GM12875 (cell line): ENCODE measurements at regions not wholly inside any gene's neighbourhood (a gene's known extent, or its start where the extent isn't known, plus 50 kb on each side); places are given as distances from the start of the nearest gene placed in this dataset.

ENCODE experiments used
- H3K4me3 ChIP-seq: one replicate; pipeline ENCODE4 v1.5.1; 2011; ENCODE audit warnings: low read depth, low read length, control low read depth
- TF ChIP-seq, protein P1 (sequence below): IDR thresholded peaks from 2 replicates; pipeline ENCODE4 v1.5.1; 2011; ENCODE audit warnings: low read depth, mild to moderate bottlenecking, control low read depth, inconsistent platforms, low read length, moderate library complexity, borderline replicate concordance; ENCODE audit not compliant: insufficient read depth

DNA sequence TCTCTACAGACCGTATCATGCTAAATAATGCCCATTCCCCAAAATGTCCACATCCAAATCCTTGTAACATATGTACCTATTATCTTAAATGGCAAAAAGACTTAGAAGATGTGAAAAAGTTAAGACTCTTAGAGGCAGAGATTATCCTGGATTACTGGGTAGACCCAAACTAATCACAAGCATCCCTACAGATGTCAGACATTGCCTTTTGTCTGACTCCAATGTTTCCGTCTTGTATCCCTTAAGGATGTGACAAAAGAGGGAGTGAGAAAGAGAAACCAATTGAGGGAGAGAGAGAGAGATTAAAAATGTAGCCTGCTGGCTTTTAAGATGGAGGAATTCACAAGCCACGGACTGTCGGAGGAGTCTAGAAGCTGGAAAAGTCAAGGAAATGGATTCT, 401.9 kb upstream of the FSTL5 start:
- no peak overlapping the region for H3K4me3 ChIP-seq
- TF ChIP-seq, protein P1, sequence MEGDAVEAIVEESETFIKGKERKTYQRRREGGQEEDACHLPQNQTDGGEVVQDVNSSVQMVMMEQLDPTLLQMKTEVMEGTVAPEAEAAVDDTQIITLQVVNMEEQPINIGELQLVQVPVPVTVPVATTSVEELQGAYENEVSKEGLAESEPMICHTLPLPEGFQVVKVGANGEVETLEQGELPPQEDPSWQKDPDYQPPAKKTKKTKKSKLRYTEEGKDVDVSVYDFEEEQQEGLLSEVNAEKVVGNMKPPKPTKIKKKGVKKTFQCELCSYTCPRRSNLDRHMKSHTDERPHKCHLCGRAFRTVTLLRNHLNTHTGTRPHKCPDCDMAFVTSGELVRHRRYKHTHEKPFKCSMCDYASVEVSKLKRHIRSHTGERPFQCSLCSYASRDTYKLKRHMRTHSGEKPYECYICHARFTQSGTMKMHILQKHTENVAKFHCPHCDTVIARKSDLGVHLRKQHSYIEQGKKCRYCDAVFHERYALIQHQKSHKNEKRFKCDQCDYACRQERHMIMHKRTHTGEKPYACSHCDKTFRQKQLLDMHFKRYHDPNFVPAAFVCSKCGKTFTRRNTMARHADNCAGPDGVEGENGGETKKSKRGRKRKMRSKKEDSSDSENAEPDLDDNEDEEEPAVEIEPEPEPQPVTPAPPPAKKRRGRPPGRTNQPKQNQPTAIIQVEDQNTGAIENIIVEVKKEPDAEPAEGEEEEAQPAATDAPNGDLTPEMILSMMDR: no peak

DNA sequence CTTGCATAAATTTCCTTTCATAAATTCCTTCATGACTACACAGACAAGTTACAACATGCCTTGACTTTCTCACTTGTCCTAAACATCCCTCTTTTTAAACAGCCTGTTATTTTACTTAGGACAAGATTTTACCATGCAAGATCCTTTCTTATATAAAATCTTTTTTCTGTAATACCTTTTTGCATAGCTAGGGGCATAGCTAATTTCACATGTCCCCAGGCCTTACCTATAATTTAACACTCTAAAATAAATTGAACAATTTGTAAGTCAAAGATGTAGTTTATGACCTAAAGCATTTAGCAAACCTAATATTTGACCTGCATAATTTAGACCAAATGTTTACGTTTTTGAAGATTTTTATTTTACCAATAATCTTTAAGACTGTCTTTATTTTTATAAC, 396.3 kb upstream of the FSTL5 start:
- TF ChIP-seq, protein P1: no peak
- H3K4me3 ChIP-seq: no peak overlapping the region

DNA sequence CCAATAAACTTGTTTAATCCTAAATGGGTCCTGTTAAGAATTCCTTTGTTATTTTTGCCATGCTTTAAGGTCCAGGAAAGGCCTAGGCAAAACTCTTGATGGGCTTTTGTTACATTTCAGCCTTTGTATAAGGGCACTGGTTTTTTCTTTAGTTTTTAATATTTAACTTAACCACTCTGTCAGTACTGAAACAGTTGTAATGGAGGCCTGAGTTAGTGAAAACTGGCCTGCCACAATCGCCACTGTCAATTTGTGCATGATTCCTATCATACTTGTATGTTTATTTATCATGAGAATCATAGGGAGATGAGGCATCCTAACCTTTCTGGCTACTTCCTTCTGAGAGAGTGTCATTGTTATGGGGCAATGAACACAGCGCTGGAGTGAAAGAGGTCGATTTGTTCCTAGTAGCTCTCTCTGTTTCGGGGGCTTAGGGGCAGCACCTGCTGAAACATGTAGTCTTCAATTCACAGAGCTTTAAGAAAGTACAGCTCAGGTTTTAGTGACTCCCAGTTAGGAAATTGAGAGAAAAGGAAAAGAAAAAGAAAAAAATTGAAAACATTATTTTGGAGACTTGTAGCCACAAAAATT, 393.8 kb upstream of the FSTL5 start:
- TF ChIP-seq, protein P1: no peak

GRCh38 chr4:162535121-162535520, 371.3 kb upstream of the FSTL5 start:
- TF ChIP-seq, protein P1: no peak
- no peak overlapping the region for H3K4me3 ChIP-seq

More for the DNA sequence above, 393.8 kb upstream of the FSTL5 start:
- no peak overlapping the region for H3K4me3 ChIP-seq

GRCh38 chr4:162523171-162523570, 359.4 kb upstream of the FSTL5 start:
- no peak overlapping the region for H3K4me3 ChIP-seq
- TF ChIP-seq, protein P1: no peak

- TF ChIP-seq, protein P1: no peak
- H3K4me3 ChIP-seq: no peak overlapping the region
Observed at GRCh38 chr4:162522724-162523123, 358.9 kb upstream of the FSTL5 start.

- TF ChIP-seq, protein P1: no peak
Observed at GRCh38 chr4:162510937-162511336, 347.1 kb upstream of the FSTL5 start.

More at GRCh38 chr4:162510937-162511336, 347.1 kb upstream of the FSTL5 start:
- H3K4me3 ChIP-seq: no peak overlapping the region
